ENCODE measurements at regions not wholly inside any gene's neighbourhood (a gene's known extent, or its start where the extent isn't known, plus 50 kb on each side); places are given as distances from the start of the nearest gene placed in this dataset.
"Not testable (repeated sequence)": the region's sequence is repeated elsewhere in the genome, so short reads cannot be mapped to it uniquely, and the experiment has no call there.

GRCh38 chr2:193446967-193447366, 1252.2 kb upstream of the TMEFF2 start:
- Histone ChIP-seq H3K9me3 (no peaks in the 10 kb centered on the region), H3K79me2 (ENCODE audit: insufficient read depth) (no peaks in the 10 kb centered on the region), H3F3A (replicated peaks; ENCODE audit: insufficient read depth) (no peaks in the 10 kb centered on the region), H3K36me3 (replicated peaks in 1 of 2; ENCODE audit: control insufficient read depth in 1 of 2, insufficient read depth in 2 of 2, low read length in 1 of 2) (no peaks in the 10 kb centered on the region), H2AFZ (ENCODE audit: low read depth) (no peak overlapping the region), H3K27ac (ENCODE audit: low read depth in 2 of 2, low read length in 1 of 2) (no peak overlapping the region), H4K20me1 (ENCODE audit: insufficient read depth) (no peaks in the 10 kb centered on the region), H3K27me3 (ENCODE audit: insufficient read depth) (no peaks in the 10 kb centered on the region), H3K4me3 (ENCODE audit: low read depth in 2 of 2, low read length in 1 of 2) (no peak overlapping the region), H3K4me1 (ENCODE audit: control insufficient read depth in 1 of 2, insufficient read depth in 2 of 2, low read depth in 1 of 2, low read length in 1 of 2) (no peaks in the 10 kb centered on the region), H3K9ac (no peak overlapping the region), H3K9me2 (no peaks in the 10 kb centered on the region), H3K4me2 (no peak overlapping the region)
- WGBS (ENCODE audit: low lambda C conversion rate): 58% methylated on average over 2 of the region's 2 CpGs
- ChIA-PET POLR2A (no interaction called here), CTCF (no interaction called here)
- TF ChIP-seq TEAD4 (IDR thresholded peaks at IDR 0.05; ENCODE audit: borderline replicate concordance, insufficient read depth) (no peak), NFIC (IDR thresholded peaks at IDR 0.05; ENCODE audit: borderline replicate concordance) (no peak), REST (IDR thresholded peaks at IDR 0.05; ENCODE audit: low read depth, low read length) (no peak)
- DNase-seq: no peak

- no peak overlapping the region for H3K4me3 ChIP-seq (ENCODE audit: low read depth in 2 of 2, low read length in 1 of 2)
- H3K4me1 ChIP-seq (ENCODE audit: control insufficient read depth in 1 of 2, insufficient read depth in 2 of 2, low read depth in 1 of 2, low read length in 1 of 2): no peaks in the 10 kb centered on the region
- no peaks in the 10 kb centered on the region for H3K27me3 ChIP-seq (ENCODE audit: insufficient read depth)
- DNase-seq: no peak
- H3K36me3 ChIP-seq (replicated peaks in 1 of 2; ENCODE audit: control insufficient read depth in 1 of 2, insufficient read depth in 2 of 2, low read length in 1 of 2): no peaks in the 10 kb centered on the region
- no peak overlapping the region for H3K4me2 ChIP-seq
- H3K9me2 ChIP-seq: 0 out of 2 replicates have a peak, but pooled peaks cover 2% of the 10 kb centered on the region
- ChIA-PET CTCF (no interaction called here), POLR2A (no interaction called here)
- no peaks in the 10 kb centered on the region for H3F3A ChIP-seq (replicated peaks; ENCODE audit: insufficient read depth)
- H3K79me2 ChIP-seq (ENCODE audit: insufficient read depth): no peaks in the 10 kb centered on the region
- WGBS (ENCODE audit: low lambda C conversion rate): 13% methylated on average over 1 of the region's 1 CpG
- 0 out of 2 replicates have a peak, but pooled peaks cover 3% of the 10 kb centered on the region for H3K9me3 ChIP-seq
- H4K20me1 ChIP-seq (ENCODE audit: insufficient read depth): no peaks in the 10 kb centered on the region
- no peak for TF ChIP-seq FOXM1 (IDR thresholded peaks at IDR 0.05; ENCODE audit: low read depth)
- TF ChIP-seq TCF12 (IDR thresholded peaks at IDR 0.05): no peak
- no peak overlapping the region for H2AFZ ChIP-seq (ENCODE audit: low read depth)
- no peak overlapping the region for H3K9ac ChIP-seq
- no peak overlapping the region for H3K27ac ChIP-seq (ENCODE audit: low read depth in 2 of 2, low read length in 1 of 2)
These were observed 1247.6 kb upstream of the TMEFF2 start for GRCh38 chr2:193442293-193442692.

GRCh38 chr2:193428336-193428818, 1233.6 kb upstream of the TMEFF2 start:
- Histone ChIP-seq H3K9me3 (no peaks in the 10 kb centered on the region; the same call in 1 of the 2 replicates), H3K9ac (no peak overlapping the region), H3K79me2 (ENCODE audit: insufficient read depth) (no peaks in the 10 kb centered on the region), H3K27ac (ENCODE audit: low read depth in 2 of 2, low read length in 1 of 2) (no peak overlapping the region), H3K4me2 (no peak overlapping the region), H3K27me3 (ENCODE audit: insufficient read depth) (no peaks in the 10 kb centered on the region), H3K4me3 (ENCODE audit: low read depth in 2 of 2, low read length in 1 of 2) (no peak overlapping the region), H2AFZ (ENCODE audit: low read depth) (no peak overlapping the region; the same call in 1 of the 2 replicates), H3K9me2 (no peaks in the 10 kb centered on the region), H4K20me1 (ENCODE audit: insufficient read depth) (no peaks in the 10 kb centered on the region), H3F3A (replicated peaks; ENCODE audit: insufficient read depth) (no peaks in the 10 kb centered on the region), H3K4me1 (ENCODE audit: control insufficient read depth in 1 of 2, insufficient read depth in 2 of 2, low read depth in 1 of 2, low read length in 1 of 2) (no peaks in the 10 kb centered on the region), H3K36me3 (replicated peaks in 1 of 2; ENCODE audit: control insufficient read depth in 1 of 2, insufficient read depth in 2 of 2, low read length in 1 of 2) (no peaks in the 10 kb centered on the region)
- ChIA-PET POLR2A (no interaction called here), CTCF (no interaction called here)
- TF ChIP-seq IRF3 (IDR thresholded peaks at IDR 0.05; ENCODE audit: low read depth, low read length): no peak
- DNase-seq: no peak
- 46% methylated on average over 3 of the region's 3 CpGs for WGBS (ENCODE audit: low lambda C conversion rate)

GRCh38 chr2:193412368-193412767, 1217.6 kb upstream of the TMEFF2 start:
- H3K36me3 ChIP-seq (replicated peaks in 1 of 2; ENCODE audit: control insufficient read depth in 1 of 2, insufficient read depth in 2 of 2, low read length in 1 of 2); H3K27ac ChIP-seq (ENCODE audit: low read depth in 2 of 2, low read length in 1 of 2); H3K9me2 ChIP-seq; H3K9ac ChIP-seq; POLR2A ChIA-PET; H3K4me2 ChIP-seq; H3K79me2 ChIP-seq (ENCODE audit: insufficient read depth); H4K20me1 ChIP-seq (ENCODE audit: insufficient read depth); H3K4me3 ChIP-seq (ENCODE audit: low read depth in 2 of 2, low read length in 1 of 2); H3K27me3 ChIP-seq (ENCODE audit: insufficient read depth); DNase-seq; H3F3A ChIP-seq (replicated peaks; ENCODE audit: insufficient read depth); H3K9me3 ChIP-seq; CTCF ChIA-PET; H2AFZ ChIP-seq (ENCODE audit: low read depth); H3K4me1 ChIP-seq (ENCODE audit: control insufficient read depth in 1 of 2, insufficient read depth in 2 of 2, low read depth in 1 of 2, low read length in 1 of 2): not testable (repeated sequence)
- 74% methylated on average over 3 of the region's 5 CpGs for WGBS (ENCODE audit: low lambda C conversion rate)
